HG02938 (cell line): ENCODE measurements at regions not wholly inside any gene's neighbourhood (a gene's known extent, or its start where the extent isn't known, plus 50 kb on each side); places are given as distances from the start of the nearest gene placed in this dataset.
"Not testable (repeated sequence)": the region's sequence is repeated elsewhere in the genome, so short reads cannot be mapped to it uniquely, and the experiment has no call there.

Experiments used
- ATAC-seq: cut with Tn5 transposase; IDR thresholded peaks from one replicate; pipeline ENCODE4 v1.9.1; 2021; ENCODE audit warnings: mild to moderate bottlenecking, moderate library complexity; ENCODE audit not compliant: unreplicated experiment

DNA sequence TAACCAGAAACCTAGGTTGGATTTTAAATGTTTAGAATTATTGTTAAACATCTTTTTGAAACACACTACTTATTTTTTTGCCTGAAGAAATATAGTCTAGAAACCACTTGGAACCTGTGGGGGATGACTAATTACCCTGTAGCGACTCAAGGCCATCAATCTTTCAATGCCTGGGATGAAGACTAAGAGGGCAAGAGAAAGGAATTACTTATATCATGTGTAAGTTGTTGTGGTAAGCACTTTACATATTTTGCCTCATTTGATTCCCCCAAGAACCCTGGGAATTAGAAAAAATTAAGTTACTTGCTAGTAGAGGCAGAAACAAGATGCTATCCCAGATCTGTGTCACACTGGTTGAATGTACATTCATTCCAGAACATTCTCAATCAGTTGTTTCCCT lies 170.9 kb upstream of the GRIA3 start:
- ATAC-seq, result no peak

DNA sequence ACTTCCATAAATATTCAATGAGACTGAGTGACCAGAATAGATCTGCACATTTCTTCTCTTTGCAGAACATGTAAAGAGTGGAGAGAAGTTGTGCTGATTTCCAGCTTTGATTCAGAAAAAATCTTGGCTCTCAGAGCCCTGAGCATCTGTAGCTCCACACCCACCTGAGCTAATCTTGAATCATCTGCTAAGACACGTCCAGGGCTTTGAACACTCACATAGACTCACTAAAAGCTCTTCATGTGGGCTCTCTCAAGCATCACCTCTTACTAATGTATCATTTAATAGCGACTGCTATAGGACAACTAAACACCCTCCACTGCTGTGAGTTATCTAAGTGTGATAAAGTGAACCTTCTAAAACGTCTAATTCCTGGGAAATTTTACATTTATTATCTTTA lies 147.7 kb upstream of the GRIA3 start:
- ATAC-seq, result no peak

DNA sequence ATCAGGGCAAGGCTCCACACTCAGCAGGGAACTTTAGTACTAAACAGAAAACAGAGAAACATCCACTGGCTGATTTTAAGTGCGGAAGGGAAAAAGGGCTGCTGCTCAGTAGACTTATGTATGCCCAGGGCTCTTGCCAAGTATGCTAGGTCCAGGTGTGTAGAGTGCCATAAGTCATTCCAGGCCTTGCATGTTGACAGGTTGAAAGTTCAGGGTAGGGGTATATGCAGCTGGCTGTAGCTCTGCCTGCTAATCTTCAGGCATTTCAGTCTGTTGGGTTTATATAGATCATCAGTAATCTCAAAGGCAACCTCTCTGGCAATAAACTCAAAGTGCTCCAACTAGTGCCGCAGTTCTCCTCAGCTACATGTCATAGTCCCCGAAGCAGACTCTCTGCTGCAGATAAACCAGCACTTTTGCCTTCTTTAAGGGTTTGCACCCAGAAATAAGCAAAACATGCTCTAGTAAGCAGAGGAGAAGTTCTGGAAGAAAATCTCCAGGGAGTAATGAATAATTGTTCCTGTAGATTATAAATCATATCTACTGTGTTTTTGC lies 134.9 kb upstream of the GRIA3 start:
- ATAC-seq, result no peak

DNA sequence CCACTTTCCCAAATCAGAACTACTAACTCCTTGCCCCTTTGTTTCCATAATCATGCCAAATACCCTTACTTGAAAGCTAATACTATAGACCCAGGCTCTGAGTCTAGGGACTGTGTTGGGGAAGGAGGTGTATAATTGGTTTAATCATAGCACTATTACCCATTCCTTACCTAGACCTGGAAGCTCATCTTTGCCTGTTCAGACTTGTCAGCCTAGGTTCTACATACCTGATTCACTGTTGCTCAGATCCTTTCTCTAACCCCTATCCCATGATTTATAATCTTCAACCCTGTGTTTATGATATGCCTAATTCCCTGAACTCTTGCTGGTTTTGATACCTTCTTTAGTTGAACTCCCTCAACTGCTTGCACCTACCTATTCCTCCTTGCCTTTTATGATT lies 123.1 kb upstream of the GRIA3 start:
- no peak for ATAC-seq

DNA sequence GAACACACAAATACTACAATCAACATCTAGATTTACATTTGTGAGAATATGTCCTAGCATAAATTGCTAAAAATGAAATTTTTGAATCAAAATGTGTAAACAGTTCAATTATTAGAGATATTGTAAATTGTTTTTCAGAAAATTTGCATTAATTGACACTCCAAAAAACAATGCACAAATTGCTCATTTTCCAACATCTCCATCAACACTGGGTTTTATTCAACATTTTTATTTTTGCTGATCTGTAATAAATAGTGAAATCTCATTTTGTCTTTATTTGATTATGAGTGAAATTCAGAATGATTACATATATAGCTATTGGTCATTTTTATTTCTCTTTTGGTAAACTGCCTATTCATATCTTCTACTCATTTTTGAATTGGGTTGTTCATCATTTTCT lies 120.0 kb upstream of the GRIA3 start:
- ATAC-seq, result no peak

DNA sequence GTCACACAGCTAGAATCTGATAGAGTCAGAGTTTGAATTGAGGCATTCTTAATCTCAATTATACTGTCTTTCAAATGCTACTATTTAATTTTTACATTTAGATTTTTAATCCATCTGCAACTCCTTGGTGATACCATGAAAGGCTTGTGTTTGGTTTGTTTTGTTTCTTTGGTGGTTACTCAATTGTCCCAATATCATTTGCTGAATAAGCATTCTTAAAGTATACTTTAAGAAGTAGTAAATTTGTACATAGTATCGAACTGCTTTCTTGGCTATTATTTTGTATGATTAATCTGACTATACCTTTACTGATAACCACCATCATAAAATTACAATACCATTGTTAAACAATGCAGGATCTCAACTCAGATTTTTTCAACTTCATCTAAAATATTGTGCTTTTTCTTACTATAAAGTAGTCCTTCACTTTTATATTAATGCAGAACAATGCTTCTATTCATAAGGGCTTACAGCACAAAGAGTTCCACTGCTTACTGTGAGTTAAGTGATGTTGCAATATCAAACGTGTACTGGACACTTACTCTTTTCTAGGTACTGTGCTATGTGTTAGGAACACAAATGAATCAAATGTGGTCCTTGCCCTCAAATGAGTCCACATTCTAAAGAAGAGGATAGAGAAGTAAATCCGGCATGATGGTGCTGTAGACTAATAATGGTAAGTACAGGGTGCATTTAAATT lies 111.2 kb upstream of the GRIA3 start:
- no peak for ATAC-seq

DNA sequence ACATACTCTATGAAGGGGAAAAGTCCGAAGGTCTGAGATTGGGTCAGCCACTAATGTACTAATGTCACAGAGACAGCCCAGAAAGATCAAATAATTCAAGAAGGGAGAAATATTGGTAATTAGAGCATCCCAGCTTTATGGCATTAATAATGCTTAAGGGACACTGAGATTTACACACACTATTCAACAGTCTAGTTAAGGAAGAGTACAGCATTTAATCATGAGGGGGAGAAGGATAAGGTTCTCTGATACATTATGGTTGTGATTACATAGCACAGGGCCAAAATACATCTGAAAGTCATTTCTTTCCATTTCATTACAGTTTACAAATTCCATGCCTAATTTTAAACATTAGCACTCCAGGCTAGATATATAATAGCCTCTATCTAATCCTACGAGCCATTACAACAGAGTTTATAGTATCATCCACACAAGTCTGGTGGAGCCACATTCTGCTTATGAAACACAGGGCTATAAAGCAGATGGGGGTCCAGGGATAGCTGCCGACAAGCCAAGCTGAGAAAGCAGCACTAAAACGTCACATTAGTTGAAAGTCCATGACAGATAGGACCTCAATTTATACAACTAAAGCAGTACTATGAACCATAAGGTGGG lies 108.0 kb upstream of the GRIA3 start:
- no peak for ATAC-seq

DNA sequence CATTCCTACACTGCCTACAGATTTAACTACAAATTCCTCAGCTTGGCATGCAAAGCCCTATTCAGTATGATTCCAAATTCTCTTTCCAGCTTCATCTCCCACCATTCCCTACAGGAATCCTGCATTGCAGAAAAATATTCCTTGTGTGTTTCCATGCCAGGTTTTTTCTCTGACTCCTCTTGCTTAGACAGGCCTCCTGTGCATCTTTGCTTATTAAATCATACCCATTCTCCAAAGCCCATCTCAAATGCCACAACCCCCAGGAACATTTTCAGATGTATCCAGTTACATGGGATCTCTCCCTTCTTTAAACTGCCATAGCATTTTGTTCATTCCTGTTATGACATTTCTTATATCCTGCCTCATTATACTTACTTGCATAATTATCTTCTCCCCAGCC lies 106.4 kb upstream of the GRIA3 start:
- no peak for ATAC-seq

DNA sequence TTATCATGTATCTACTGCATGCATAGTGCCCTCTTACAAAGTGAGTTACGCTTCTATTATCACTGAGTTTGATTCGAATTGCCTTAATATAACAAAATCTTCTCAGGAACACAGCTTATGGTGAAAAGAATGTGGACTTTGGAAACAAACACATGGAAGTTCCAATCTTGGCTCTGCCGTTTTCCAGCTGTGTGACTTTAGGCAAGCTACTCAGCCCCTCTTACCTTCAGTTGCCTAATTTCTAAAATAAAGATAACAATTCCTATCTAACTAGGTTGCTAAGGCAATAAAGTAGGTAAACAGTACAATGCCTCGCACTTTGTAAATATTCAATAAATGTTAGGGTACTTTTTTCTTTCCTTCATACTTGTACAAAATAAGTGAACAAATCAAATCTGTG lies 104.0 kb upstream of the GRIA3 start:
- no peak for ATAC-seq

DNA sequence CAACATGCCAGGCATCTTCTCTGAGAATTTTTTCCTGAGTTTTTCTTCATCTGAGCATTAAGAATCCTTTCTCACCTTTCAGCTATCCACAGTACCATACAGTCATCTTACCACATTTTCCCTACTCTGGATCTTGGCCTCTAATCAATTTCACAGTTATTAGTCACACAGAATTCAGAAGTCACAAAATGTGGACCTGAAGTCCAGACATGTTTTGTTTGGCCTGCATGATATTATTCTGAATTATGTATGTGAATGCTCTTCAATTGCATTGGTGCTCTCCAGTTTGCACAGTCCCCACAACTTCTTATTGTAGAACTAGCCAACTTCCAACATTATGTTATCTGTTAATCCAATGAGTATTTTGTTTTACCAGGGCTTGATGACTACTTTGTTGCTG lies 102.3 kb upstream of the GRIA3 start:
- ATAC-seq, result no peak

DNA sequence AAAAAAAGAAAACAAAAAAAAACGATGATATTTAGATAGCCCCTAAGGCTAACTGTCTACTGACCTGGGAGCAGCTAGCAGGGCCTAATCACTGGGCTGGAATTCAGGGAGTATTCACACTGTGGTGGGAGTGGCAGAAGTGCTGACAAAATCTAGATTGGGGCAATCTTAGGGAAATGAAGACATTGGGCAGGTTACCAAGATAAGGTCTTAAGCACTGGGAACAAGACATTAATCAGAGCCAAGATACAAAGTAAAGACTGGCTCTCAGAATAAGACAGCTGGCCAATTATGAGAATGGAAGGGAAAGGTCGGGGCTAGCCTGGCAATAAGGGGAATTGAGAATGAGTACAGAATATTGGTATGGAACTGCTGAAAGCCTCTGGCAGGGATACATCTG lies 100.2 kb upstream of the GRIA3 start:
- ATAC-seq, result no peak

DNA sequence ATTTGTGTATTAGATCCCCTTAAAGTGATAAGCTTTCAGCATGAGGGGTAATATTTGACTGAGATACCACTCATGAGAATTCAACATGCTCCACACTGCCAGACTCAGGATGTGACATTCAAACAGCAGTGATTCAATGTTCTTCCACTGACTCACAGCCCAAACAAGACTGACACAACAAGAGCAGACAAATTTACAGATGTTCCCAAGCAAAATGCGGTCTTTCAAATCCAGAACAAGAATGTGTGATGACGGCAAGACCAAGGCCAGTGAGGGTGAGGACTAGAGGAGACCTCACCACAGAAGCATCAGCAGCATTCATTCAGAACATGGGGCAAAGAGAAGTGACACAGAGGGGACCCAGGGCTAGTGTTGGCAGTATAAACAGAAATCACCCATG lies 99.3 kb upstream of the GRIA3 start:
- ATAC-seq, result no peak

DNA sequence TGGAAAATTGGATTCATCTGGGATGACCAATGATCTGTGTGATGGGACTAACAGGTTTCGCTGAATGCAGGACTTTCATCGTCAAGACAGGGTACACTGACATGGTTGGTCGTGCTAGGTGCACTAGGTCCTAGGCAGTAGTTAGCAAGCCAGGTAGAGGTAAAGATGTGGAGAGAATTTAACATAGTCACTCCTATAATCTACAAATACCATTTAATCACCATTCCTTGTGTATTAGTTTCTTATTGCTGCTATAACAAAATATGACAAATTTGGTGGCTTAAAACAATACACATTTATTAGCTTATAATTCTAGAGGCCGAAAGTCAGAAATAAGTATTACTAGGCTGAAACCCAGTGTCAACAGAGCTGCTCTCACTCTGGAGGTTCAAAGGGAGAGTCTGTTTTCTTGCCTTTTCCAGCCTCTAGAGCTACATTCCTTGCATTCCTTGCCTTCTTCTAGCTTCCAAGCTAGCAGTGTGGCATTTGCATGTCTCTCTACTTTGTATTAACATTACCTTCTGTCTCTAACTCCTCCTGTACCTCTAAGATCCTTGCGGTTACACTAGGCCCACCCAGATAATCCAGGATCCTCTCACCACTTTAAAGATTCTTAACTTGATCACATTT lies 98.7 kb upstream of the GRIA3 start:
- no peak for ATAC-seq

DNA sequence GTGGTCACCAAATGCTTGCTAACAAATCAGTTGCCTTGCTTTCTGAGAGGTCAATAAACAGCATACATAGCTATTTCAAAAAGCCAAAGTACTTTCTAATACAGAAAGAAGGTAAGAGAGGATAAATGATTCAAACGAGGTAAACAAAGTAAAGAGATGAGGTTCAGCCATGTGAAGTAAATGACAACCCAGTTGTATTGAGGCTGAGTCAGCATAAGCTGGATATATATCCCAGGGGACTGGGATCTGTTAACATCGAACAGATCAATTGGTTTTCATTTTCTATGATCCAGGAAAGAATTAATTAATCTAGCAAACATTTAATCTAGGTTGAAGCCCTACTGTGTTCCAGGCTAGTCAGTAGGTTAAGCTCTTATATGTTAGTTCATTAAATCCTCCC lies 97.3 kb upstream of the GRIA3 start:
- ATAC-seq, result no peak

DNA sequence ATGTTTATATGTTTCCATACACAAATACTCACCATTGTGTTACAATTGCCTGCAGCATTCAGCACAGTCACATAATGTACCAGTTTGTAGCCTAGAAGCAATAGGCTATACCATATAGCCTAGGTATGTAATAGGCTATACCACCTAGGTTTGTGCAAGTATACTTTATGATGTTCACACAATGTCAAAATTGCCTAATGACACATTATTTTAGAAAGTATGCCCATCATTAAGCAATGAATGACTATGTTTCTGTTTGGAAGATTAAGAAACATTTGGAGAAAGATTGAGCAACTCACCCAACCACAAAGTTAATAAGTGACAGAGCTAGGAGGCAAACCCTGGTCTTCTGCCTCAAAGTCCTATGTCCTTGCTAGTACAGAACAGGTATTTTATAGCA lies 96.8 kb upstream of the GRIA3 start:
- ATAC-seq, result no peak

DNA sequence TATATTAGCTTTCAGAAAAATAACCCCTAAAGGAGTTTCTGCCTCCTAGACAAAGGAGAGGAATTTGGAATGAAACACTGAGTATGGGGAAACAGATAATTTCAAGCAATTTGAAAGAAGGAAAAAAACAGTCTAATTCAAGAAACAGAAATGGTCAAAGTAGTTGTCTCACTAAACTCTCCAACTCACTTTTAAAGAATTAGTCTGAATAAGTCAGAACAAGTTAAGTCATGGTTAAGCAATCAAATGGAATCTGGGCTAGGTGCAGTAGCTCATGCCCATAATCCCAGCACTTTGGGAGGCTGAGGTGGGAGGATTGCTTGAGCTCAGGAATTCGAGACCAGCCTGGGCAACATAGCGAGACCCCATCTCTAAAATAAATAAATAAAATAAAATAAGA lies 95.7 kb upstream of the GRIA3 start:
- no peak for ATAC-seq

DNA sequence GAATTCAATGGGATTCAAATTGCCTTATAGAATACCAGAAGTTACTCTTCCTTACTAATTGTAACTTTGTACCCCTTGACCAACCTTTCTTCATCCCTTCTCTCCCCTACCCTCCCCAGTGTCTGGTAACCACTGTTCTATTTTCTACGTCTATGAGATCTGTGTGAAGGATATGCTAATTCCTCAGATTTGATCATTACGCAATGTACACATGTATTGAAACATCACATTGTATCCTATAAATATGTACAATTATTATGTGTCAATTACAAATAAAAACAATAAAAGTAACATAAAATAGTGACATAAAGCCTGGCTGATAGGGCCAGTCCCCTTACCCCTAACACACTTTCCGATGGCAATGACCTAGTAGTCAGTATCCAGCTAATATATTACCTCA lies 95.1 kb upstream of the GRIA3 start:
- ATAC-seq, result no peak

DNA sequence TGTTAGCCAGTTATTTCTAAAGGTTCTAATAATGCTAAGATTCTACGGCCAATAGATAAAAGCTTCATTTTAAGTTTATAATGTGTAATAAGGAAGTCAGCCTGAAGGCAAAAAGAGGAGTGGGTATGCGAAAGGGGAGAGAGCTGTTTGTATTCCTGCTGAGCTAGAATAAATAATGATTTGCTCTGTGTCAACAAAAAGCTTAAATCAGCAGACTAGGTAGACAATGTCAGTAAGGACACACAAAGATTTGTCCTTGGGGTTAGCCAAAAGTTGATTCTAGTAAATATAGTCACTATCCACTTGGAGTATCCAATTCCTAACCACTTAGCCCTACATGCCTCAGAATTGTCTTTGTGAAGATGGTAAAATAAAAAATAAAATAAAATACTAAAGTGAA lies 90.3 kb upstream of the GRIA3 start:
- ATAC-seq, result no peak

DNA sequence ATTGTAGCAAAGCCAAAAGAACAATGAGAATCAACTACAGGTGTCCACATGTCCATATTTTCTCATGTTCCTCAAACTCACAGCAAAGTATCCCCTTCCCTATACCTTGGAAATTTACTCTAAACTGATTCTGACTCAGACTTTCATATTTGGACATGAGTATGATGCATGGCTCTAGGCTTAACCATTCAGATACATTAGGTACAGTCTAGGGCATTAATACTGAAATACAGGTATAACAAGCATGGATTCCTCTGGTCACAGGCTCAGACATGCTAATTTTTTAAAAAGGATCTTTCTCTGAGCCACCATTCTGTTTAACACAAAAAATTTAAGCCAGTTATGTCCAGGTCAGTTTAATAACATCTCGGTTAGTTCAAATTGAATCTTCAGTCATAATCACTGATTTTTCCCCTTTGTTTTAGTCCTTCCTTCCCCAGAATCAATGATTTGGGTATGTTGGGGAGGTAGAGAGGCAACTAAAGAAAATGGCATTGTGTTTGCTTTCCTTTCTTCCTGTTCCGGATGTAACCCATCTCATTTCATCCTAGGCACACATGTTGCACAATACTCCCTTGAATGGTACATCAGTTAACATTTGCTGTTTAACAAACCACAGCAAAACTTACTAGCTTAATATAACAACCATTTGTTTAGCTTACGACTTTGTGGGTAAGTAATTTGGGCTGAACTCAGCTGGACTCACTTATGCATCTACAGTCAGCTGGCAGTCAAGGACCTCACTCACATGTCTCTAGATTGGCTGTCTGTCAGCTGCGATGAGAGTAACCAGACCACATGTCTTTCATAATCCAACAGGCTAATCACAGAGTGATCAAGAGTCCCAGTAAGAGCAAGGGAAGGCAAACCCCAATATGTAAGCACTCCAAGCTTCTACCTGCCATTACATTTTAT lies 75.3 kb upstream of the GRIA3 start:
- no peak for ATAC-seq

DNA sequence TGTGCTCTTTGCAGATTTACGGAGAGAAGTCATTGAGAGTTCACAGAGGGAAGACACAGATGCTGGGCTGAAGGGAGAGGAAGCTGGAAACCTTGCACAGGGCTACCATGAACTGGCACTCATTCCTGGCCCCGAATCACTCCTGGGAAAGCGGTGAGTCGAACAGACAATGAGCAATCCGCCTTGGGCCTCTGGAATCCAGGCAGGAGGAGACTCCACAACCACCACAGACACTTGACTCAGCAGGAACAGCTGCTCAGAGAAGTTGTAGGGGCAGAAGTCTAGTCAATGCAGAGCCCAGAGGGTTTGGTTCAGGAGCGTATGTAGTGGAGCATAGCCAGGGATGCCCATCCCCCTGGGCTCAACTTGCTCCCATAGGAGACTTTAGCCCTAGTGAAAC lies 62.8 kb upstream of the GRIA3 start:
- ATAC-seq, result no peak

DNA sequence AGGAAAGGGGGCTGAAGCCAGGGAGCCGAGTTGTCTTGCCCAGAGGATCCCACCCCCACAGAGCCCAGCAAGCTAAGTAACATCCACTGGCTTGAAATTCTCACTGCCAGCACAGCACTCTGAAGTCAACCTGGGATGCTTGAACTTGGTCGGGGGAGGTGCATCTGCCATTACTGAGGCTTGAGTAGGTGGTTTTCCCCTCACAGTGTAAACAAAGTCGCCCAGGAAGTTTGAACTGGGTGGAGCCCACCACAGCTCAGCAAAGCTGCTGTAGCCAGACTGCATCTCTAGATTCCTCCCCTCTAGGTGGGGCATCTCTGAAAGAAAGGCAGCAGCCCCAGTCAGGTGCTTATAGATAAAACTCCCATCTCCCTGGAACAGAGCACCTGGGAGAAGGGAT lies 54.3 kb upstream of the GRIA3 start:
- not testable (repeated sequence) for ATAC-seq
